ENCODE measurements at regions not wholly inside any gene's neighbourhood (a gene's known extent, or its start where the extent isn't known, plus 50 kb on each side); places are given as distances from the start of the nearest gene placed in this dataset.
"Not testable (repeated sequence)": the region's sequence is repeated elsewhere in the genome, so short reads cannot be mapped to it uniquely, and the experiment has no call there.

- TF ChIP-seq ZNF318 (IDR thresholded peaks at IDR 0.05; ENCODE audit: borderline replicate concordance in 1 of 2, low read depth in 1 of 2) (no peak), SMC3 (conservative IDR thresholded peaks at IDR 0.05; ENCODE audit: insufficient read depth, low read depth, low read length) (0 out of 2 replicates have a peak, but pooled peaks have one; percentile 17)
Observed at GRCh38 chrX:45801554-45801953, 600.9 kb upstream of the DIPK2B start (continued).

DNA sequence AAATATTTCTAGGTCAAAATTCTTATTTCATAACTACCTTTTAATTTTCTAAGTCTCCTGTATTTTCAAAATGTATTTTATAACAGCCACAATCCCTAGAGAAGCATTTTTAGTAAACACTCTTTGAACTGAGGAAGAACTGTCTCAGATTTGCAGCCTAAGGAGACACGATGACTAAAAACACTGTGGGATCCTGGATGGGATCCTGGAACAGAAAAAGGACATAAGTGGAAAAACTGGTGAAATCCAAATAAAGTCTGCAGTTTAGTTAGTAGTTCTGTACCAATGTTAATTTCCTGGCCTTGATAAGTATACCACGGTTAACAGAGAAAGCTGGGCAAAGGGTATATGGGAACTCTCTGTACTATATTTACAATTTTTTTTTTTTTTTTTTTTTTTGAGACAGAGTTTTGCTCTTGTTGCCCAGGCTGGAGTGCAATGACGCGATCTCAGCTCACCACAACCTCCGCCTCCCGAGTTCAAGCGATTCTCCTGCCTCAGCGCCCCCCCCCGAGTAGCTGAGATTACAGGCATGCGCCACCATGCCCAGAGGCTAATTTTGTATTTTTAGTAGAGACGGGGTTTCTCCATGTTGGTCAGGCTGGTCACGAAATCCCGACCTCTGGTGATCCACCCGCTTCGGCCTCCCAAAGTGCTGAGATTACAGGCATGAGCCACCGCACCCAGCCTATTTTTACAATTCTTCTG lies 600.2 kb upstream of the DIPK2B start:
- DNase-seq (ENCODE audit: extremely low read depth in 1 of 4, low spot score in 3 of 4); H3K36me3 ChIP-seq (ENCODE audit: control insufficient read depth, insufficient read depth, low read length); H3K9me1 ChIP-seq (ENCODE audit: control insufficient read depth, insufficient read depth, low read length); H3K4me2 ChIP-seq (ENCODE audit: insufficient read depth, low read length); H2AFZ ChIP-seq (ENCODE audit: low read depth, low read length); H3K9me3 ChIP-seq (replicated peaks; ENCODE audit: control insufficient read depth, insufficient read depth, low read depth, low read length); FAIRE-seq; POLR2A ChIA-PET; H3K27me3 ChIP-seq (ENCODE audit: control insufficient read depth in 2 of 2, insufficient read depth in 2 of 2, low read length in 2 of 2); BruUV-seq (replicated peaks); H3K9ac ChIP-seq (ENCODE audit: insufficient read depth in 1 of 2, low read depth in 2 of 2, low read length in 2 of 2); H3K4me1 ChIP-seq (replicated peaks in 1 of 2; ENCODE audit: control insufficient read depth in 2 of 2, insufficient read depth in 2 of 2, low read length in 2 of 2); ATAC-seq; CTCF ChIA-PET (ENCODE audit: low intra/inter-chr PET ratio); H3K27ac ChIP-seq (ENCODE audit: extremely low read depth, low read depth, low read length); H4K20me1 ChIP-seq (replicated peaks; ENCODE audit: control insufficient read depth, insufficient read depth, low read length); H3K79me2 ChIP-seq (ENCODE audit: control insufficient read depth, insufficient read depth, low read length); in situ Hi-C loops (cut with MboI); H3K4me3 ChIP-seq: not testable (repeated sequence)
- intact Hi-C loops (cut with micrococcal nuclease) = loop anchor here (5.0 kb wide), 1 partner anchor 606 kb away; no protein-coding TSS in a partner anchor
- WGBS (ENCODE audit: insufficient coverage, low coverage, missing lambda C conversion rate) = 2% methylated on average over 9 of the region's 16 CpGs
